NOMO-1 (cell line): ENCODE measurements at regions not wholly inside any gene's neighbourhood (a gene's known extent, or its start where the extent isn't known, plus 50 kb on each side); places are given as distances from the start of the nearest gene placed in this dataset.

Experiments used
- DNase-seq, 2 experiments: peaks; one replicate each; lab custom pipeline; 2025; ENCODE audit not compliant: unreplicated experiment in 2 of 2; lab: John Stamatoyannopoulos, UW

GRCh38 chr5:40080191-40080590 lies 599.5 kb upstream of the PTGER4 start:
- DNase-seq: no peak

GRCh38 chr5:40078898-40079575 lies 600.7 kb upstream of the PTGER4 start:
- DNase-seq: no peak

- no peak for DNase-seq
Observed at GRCh38 chr5:40074826-40075225, 604.9 kb upstream of the PTGER4 start.

- no peak for DNase-seq
Observed at GRCh38 chr5:40073927-40074326, 605.8 kb upstream of the PTGER4 start.

- no peak for DNase-seq
Observed at GRCh38 chr5:40071870-40072269, 607.8 kb upstream of the PTGER4 start.

- DNase-seq: no peak
Observed at GRCh38 chr5:40066616-40067015, 613.1 kb upstream of the PTGER4 start.

GRCh38 chr5:40052808-40053207 lies 626.9 kb upstream of the PTGER4 start:
- DNase-seq: no peak

GRCh38 chr5:40046792-40047191 lies 622.0 kb upstream of the DAB2 start:
- DNase-seq: no peak

GRCh38 chr5:40045429-40045828 lies 620.6 kb upstream of the DAB2 start:
- DNase-seq: peak in 1 of 2 experiments; percentile 51

- no peak for DNase-seq
Observed at GRCh38 chr5:40043916-40044315, 619.1 kb upstream of the DAB2 start.

GRCh38 chr5:40041452-40041851 lies 616.7 kb upstream of the DAB2 start:
- DNase-seq: no peak

- no peak for DNase-seq
Observed at GRCh38 chr5:40037713-40038112, 612.9 kb upstream of the DAB2 start.

GRCh38 chr5:40034441-40034840 lies 609.7 kb upstream of the DAB2 start:
- no peak for DNase-seq

- DNase-seq: no peak
Observed at GRCh38 chr5:40033411-40033810, 608.6 kb upstream of the DAB2 start.

GRCh38 chr5:40033009-40033408 lies 608.2 kb upstream of the DAB2 start:
- no peak for DNase-seq

GRCh38 chr5:40030661-40031060 lies 605.9 kb upstream of the DAB2 start:
- DNase-seq: no peak

GRCh38 chr5:40029711-40030495 lies 605.1 kb upstream of the DAB2 start:
- DNase-seq: no peak

GRCh38 chr5:40027400-40027799 lies 602.6 kb upstream of the DAB2 start:
- DNase-seq: no peak

GRCh38 chr5:40025586-40025985 lies 600.8 kb upstream of the DAB2 start:
- DNase-seq: peak; percentile 90 to 97

- no peak for DNase-seq
Observed at GRCh38 chr5:40022057-40022456, 597.3 kb upstream of the DAB2 start.

GRCh38 chr5:40021007-40021406 lies 596.2 kb upstream of the DAB2 start:
- DNase-seq: no peak

- DNase-seq: no peak
Observed at GRCh38 chr5:40017918-40018317, 593.1 kb upstream of the DAB2 start.
